ENCODE measurements at regions not wholly inside any gene's neighbourhood (a gene's known extent, or its start where the extent isn't known, plus 50 kb on each side); places are given as distances from the start of the nearest gene placed in this dataset.

DNA sequence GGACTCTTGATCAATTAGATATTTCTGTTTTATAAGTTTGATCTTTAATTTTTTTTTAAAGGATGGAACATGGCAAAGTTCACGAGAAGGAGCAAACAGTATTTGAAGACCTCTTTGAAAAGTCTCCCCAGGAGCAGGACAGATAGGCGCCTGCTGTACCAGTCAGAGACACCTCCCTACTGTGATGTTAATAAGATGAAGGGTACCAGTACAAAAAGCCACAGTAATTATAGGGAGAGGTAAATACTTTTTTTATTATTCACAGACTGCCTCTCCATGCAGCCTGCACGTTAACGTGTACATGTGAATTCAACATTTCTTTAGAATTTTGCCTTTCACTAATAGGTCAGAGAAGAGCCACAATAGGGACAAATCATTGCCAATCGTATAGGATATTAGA is 146.5 kb upstream of the CDH6 start:
- Histone ChIP-seq H3K4me2 (ENCODE audit: extremely low read depth, insufficient read depth, low read length) (no peak overlapping the region), H3K4me3 (replicated peaks in 1 of 4; ENCODE audit: control extremely low read depth in 1 of 4, insufficient read depth in 1 of 4, low read depth in 3 of 4, low read length in 4 of 4) (no peak overlapping the region), H3K9ac (ENCODE audit: insufficient read depth, low read length) (no peak overlapping the region), H3K79me2 (ENCODE audit: control insufficient read depth, insufficient read depth, low read length) (no peaks in the 10 kb centered on the region), H2AFZ (ENCODE audit: low read length) (no peak overlapping the region), H3K9me3 (ENCODE audit: control insufficient read depth, insufficient read depth, low read depth, low read length) (no peaks in the 10 kb centered on the region), H3K36me3 (ENCODE audit: control insufficient read depth, insufficient read depth, low read length) (no peaks in the 10 kb centered on the region), H4K20me1 (ENCODE audit: control insufficient read depth, extremely low read depth, insufficient read depth, low read length) (no peaks in the 10 kb centered on the region), H3K4me1 (ENCODE audit: control insufficient read depth, extremely low read depth, insufficient read depth, low read length) (no peaks in the 10 kb centered on the region), H3K27ac (ENCODE audit: insufficient read depth, low read length) (no peak overlapping the region), H3K27me3 (ENCODE audit: control insufficient read depth, insufficient read depth, low read length) (no peaks in the 10 kb centered on the region)
- TF ChIP-seq EZH2 (IDR thresholded peaks at IDR 0.05; ENCODE audit: low read length, missing control alignments) (no peak), CTCF (conservative IDR thresholded peaks at IDR 0.05 in 1 of 2, IDR thresholded peaks at IDR 0.05 in 1 of 2; ENCODE audit: low read depth in 1 of 2, low read length in 2 of 2) (no peak)
- DNase-seq (ENCODE audit: low read depth in 2 of 2), result no peak

GRCh38 chr5:31036411-31036810 is 157.1 kb upstream of the CDH6 start:
- no peaks in the 10 kb centered on the region for H3K79me2 ChIP-seq (ENCODE audit: control insufficient read depth, insufficient read depth, low read length)
- H3K27me3 ChIP-seq (ENCODE audit: control insufficient read depth, insufficient read depth, low read length), result no peaks in the 10 kb centered on the region
- no peaks in the 10 kb centered on the region for H3K36me3 ChIP-seq (ENCODE audit: control insufficient read depth, insufficient read depth, low read length)
- H4K20me1 ChIP-seq (ENCODE audit: control insufficient read depth, extremely low read depth, insufficient read depth, low read length), result no peaks in the 10 kb centered on the region
- H2AFZ ChIP-seq (ENCODE audit: low read length), result no peak overlapping the region
- H3K9ac ChIP-seq (ENCODE audit: insufficient read depth, low read length), result no peak overlapping the region
- peak overlapping the region; percentile 51 for H3K4me2 ChIP-seq (ENCODE audit: extremely low read depth, insufficient read depth, low read length)
- H3K9me3 ChIP-seq (ENCODE audit: control insufficient read depth, insufficient read depth, low read depth, low read length), result no peaks in the 10 kb centered on the region
- peaks cover 4% of the 10 kb centered on the region for H3K4me1 ChIP-seq (ENCODE audit: control insufficient read depth, extremely low read depth, insufficient read depth, low read length)
- H3K4me3 ChIP-seq (replicated peaks in 1 of 4; ENCODE audit: control extremely low read depth in 1 of 4, insufficient read depth in 1 of 4, low read depth in 3 of 4, low read length in 4 of 4), result no peak overlapping the region
- DNase-seq (ENCODE audit: low read depth in 2 of 2), result peak; percentile 37 to 81
- H3K27ac ChIP-seq (ENCODE audit: insufficient read depth, low read length), result no peak overlapping the region
- TF ChIP-seq CTCF (conservative IDR thresholded peaks at IDR 0.05 in 1 of 2, IDR thresholded peaks at IDR 0.05 in 1 of 2; ENCODE audit: low read depth in 1 of 2, low read length in 2 of 2) (no peak), EZH2 (IDR thresholded peaks at IDR 0.05; ENCODE audit: low read length, missing control alignments) (no peak)

DNA sequence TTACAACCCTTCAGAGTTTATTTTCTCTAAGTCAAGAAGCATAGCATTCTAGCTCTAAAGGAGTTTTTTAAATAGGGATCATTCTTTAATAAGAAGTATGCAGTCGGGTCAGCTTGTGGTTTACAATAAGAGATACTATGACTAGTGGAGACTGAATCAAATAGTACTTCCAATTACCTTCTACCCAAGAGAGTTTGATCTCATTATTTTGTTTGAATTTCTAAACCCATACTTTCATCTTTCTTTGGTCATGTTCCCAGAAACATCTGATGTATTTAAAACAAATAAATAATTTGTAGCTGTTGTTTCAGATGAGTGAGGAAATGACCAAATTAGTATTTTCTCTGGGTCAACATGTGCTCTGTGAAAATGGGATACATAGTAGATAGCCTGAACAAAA is 160.2 kb upstream of the CDH6 start:
- Histone ChIP-seq H3K79me2 (ENCODE audit: control insufficient read depth, insufficient read depth, low read length) (no peaks in the 10 kb centered on the region), H3K9me3 (ENCODE audit: control insufficient read depth, insufficient read depth, low read depth, low read length) (no peaks in the 10 kb centered on the region), H3K9ac (ENCODE audit: insufficient read depth, low read length) (no peak overlapping the region), H3K27me3 (ENCODE audit: control insufficient read depth, insufficient read depth, low read length) (no peaks in the 10 kb centered on the region), H3K27ac (ENCODE audit: insufficient read depth, low read length) (no peak overlapping the region), H3K4me2 (ENCODE audit: extremely low read depth, insufficient read depth, low read length) (no peak overlapping the region), H3K4me1 (ENCODE audit: control insufficient read depth, extremely low read depth, insufficient read depth, low read length) (peaks cover 4% of the 10 kb centered on the region), H2AFZ (ENCODE audit: low read length) (no peak overlapping the region), H4K20me1 (ENCODE audit: control insufficient read depth, extremely low read depth, insufficient read depth, low read length) (no peaks in the 10 kb centered on the region), H3K36me3 (ENCODE audit: control insufficient read depth, insufficient read depth, low read length) (no peaks in the 10 kb centered on the region), H3K4me3 (replicated peaks in 1 of 4; ENCODE audit: control extremely low read depth in 1 of 4, insufficient read depth in 1 of 4, low read depth in 3 of 4, low read length in 4 of 4) (no peak overlapping the region)
- TF ChIP-seq EZH2 (IDR thresholded peaks at IDR 0.05; ENCODE audit: low read length, missing control alignments) (no peak), CTCF (conservative IDR thresholded peaks at IDR 0.05 in 1 of 2, IDR thresholded peaks at IDR 0.05 in 1 of 2; ENCODE audit: low read depth in 1 of 2, low read length in 2 of 2) (no peak)
- peak in 1 of 2 donors; percentile 81 for DNase-seq (ENCODE audit: low read depth in 2 of 2)

Measured in fibroblast of lung (primary cell).